ENCODE measurements at regions not wholly inside any gene's neighbourhood (a gene's known extent, or its start where the extent isn't known, plus 50 kb on each side); places are given as distances from the start of the nearest gene placed in this dataset.

DNA sequence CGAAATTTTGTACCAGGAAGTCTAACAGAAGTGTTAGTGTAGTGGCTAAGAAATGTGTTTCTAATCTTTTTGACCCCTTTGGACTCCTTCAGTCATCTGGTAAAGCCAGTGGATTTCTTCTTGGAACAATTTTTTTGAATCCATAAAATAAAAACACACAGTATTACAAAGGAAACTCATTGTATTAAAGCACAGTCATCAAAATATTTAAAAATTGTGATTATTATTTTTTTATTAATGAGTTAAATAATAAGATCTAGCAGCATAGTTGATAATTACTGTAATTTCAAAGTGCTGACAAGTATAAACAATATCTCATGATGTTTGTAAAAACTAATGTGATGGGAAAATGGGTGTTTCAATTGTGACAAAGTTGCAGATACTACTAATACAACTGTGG lies 72.2 kb upstream of the LRRC3B start:
- H3K27me3 Mint-ChIP-seq (ENCODE audit: low read depth), result no peaks in the 10 kb centered on the region

DNA sequence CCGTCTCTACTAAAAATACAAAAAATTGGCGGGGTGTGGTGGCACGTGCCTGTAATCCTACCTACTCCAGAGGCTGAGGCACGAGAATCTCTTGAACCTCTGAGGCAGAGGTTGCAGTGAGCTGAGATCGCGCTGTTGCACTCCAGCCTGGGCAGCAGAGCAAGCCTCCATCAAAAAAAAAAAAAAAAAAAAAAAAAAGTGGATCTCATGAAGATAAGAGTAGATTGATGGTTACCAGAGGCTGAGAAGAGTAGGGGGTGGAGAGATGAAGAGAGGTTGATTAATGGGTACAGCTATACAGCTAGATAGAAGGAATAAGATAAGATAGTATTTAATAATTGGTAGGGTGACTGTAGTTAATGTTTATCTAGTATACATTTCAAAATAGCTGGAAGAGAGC lies 65.9 kb upstream of the LRRC3B start:
- H3K27ac Mint-ChIP-seq (ENCODE audit: unreplicated experiment), result no peak overlapping the region
- H3K27me3 Mint-ChIP-seq (ENCODE audit: low read depth), result peaks cover 2% of the 10 kb centered on the region
- no peak overlapping the region for H3K4me3 Mint-ChIP-seq
- TF ChIP-seq, protein P1, sequence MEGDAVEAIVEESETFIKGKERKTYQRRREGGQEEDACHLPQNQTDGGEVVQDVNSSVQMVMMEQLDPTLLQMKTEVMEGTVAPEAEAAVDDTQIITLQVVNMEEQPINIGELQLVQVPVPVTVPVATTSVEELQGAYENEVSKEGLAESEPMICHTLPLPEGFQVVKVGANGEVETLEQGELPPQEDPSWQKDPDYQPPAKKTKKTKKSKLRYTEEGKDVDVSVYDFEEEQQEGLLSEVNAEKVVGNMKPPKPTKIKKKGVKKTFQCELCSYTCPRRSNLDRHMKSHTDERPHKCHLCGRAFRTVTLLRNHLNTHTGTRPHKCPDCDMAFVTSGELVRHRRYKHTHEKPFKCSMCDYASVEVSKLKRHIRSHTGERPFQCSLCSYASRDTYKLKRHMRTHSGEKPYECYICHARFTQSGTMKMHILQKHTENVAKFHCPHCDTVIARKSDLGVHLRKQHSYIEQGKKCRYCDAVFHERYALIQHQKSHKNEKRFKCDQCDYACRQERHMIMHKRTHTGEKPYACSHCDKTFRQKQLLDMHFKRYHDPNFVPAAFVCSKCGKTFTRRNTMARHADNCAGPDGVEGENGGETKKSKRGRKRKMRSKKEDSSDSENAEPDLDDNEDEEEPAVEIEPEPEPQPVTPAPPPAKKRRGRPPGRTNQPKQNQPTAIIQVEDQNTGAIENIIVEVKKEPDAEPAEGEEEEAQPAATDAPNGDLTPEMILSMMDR (conservative IDR thresholded peaks at IDR 0.05), result no peak
- no peaks in the 10 kb centered on the region for H3K9me3 Mint-ChIP-seq
- no peak for DNase-seq (ENCODE audit: low read depth, low spot score)
- no peaks in the 10 kb centered on the region for H3K4me1 Mint-ChIP-seq
- no peaks in the 10 kb centered on the region for H3K36me3 Mint-ChIP-seq (ENCODE audit: low read depth)

More for the DNA sequence above, 72.2 kb upstream of the LRRC3B start:
- Mint-ChIP-seq H3K4me3 (no peak overlapping the region), H3K9me3 (no peaks in the 10 kb centered on the region), H3K36me3 (ENCODE audit: low read depth) (no peaks in the 10 kb centered on the region), H3K4me1 (no peaks in the 10 kb centered on the region), H3K27ac (ENCODE audit: unreplicated experiment) (no peak overlapping the region)
- TF ChIP-seq, protein P1 (conservative IDR thresholded peaks at IDR 0.05), result no peak
- DNase-seq (ENCODE audit: low read depth, low spot score), result no peak

DNA sequence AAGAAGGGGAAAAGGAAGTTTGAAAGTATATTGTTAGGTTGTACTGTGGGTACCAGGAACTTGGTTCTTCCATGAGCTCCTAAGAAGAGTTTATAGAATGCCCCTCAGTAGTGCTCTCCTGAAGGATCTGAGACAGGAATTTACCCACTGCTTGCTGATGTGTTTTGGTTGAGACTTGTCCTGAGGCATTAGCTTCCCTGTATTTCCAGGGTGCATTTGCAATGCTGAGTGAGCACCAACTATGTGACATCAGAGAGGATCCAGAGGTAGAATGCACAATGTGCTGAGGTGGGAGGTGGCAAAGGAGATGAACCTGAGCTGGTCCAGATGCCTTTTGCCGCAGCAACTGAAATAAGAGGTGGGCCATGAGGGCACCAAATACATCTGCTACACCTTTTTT lies 64.3 kb upstream of the LRRC3B start:
- Mint-ChIP-seq H3K4me3 (no peak overlapping the region), H3K36me3 (ENCODE audit: low read depth) (no peaks in the 10 kb centered on the region), H3K27ac (ENCODE audit: unreplicated experiment) (no peak overlapping the region), H3K9me3 (no peaks in the 10 kb centered on the region), H3K4me1 (no peaks in the 10 kb centered on the region), H3K27me3 (ENCODE audit: low read depth) (peaks cover 2% of the 10 kb centered on the region)
- TF ChIP-seq, protein P1 (conservative IDR thresholded peaks at IDR 0.05), result no peak
- no peak for DNase-seq (ENCODE audit: low read depth, low spot score)

DNA sequence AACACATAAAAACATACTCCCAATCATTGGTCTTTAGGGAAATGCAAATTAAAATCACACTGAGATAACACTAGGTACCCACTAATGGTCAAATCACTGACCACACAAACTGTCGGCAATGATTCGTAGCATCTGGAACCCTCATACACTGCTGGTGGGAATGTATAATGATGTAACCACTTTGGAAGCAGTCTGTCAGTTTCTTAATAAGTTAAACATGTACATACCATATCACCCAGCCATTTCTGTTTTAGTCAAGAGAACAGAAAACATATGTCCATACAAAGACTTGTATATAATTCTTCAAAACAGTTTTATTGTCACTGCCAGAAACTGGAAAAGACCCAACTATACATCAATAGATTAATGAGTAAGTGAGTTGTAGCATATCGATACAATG lies 63.3 kb upstream of the LRRC3B start:
- Mint-ChIP-seq H3K36me3 (ENCODE audit: low read depth) (no peaks in the 10 kb centered on the region), H3K4me3 (no peak overlapping the region), H3K9me3 (no peaks in the 10 kb centered on the region), H3K27me3 (ENCODE audit: low read depth) (peaks cover 2% of the 10 kb centered on the region), H3K4me1 (no peaks in the 10 kb centered on the region), H3K27ac (ENCODE audit: unreplicated experiment) (no peak overlapping the region)
- TF ChIP-seq, protein P1 (conservative IDR thresholded peaks at IDR 0.05), result no peak
- DNase-seq (ENCODE audit: low read depth, low spot score), result no peak

DNA sequence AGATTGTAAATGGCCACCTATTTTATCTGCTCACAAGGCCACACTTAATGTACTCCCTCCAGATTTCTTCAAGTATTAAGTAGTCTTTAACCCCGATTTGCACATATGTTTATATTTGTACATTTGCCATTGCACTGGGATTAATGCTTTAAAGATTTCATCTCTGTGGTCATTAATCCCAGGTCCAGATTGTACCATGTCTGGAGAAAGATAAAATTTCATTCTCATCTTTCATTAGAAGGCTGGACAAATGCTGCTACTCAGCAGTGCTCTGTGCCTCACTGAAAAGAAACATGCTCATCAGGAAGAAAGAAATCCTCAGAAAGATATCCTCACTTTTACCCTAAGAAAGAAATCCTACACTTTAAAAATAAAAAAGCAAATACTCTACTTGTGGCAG lies 62.5 kb upstream of the LRRC3B start:
- no peaks in the 10 kb centered on the region for H3K4me1 Mint-ChIP-seq
- H3K27ac Mint-ChIP-seq (ENCODE audit: unreplicated experiment), result no peak overlapping the region
- H3K4me3 Mint-ChIP-seq, result no peak overlapping the region
- H3K36me3 Mint-ChIP-seq (ENCODE audit: low read depth), result no peaks in the 10 kb centered on the region
- H3K27me3 Mint-ChIP-seq (ENCODE audit: low read depth), result peaks cover 2% of the 10 kb centered on the region
- DNase-seq (ENCODE audit: low read depth, low spot score), result no peak
- no peaks in the 10 kb centered on the region for H3K9me3 Mint-ChIP-seq
- TF ChIP-seq, protein P1 (conservative IDR thresholded peaks at IDR 0.05), result no peak

Measured in neural crest cell (in vitro differentiated cells).